Brain pericyte (primary cell): ENCODE measurements at regions not wholly inside any gene's neighbourhood (a gene's known extent, or its start where the extent isn't known, plus 50 kb on each side); places are given as distances from the start of the nearest gene placed in this dataset.
"Not testable (repeated sequence)": the region's sequence is repeated elsewhere in the genome, so short reads cannot be mapped to it uniquely, and the experiment has no call there.

Experiments
- DNase-seq: peaks from one replicate; pipeline ENCODE4 v3.0.0-alpha.2; 2012; ENCODE audit warnings: low read depth, low spot score

DNA sequence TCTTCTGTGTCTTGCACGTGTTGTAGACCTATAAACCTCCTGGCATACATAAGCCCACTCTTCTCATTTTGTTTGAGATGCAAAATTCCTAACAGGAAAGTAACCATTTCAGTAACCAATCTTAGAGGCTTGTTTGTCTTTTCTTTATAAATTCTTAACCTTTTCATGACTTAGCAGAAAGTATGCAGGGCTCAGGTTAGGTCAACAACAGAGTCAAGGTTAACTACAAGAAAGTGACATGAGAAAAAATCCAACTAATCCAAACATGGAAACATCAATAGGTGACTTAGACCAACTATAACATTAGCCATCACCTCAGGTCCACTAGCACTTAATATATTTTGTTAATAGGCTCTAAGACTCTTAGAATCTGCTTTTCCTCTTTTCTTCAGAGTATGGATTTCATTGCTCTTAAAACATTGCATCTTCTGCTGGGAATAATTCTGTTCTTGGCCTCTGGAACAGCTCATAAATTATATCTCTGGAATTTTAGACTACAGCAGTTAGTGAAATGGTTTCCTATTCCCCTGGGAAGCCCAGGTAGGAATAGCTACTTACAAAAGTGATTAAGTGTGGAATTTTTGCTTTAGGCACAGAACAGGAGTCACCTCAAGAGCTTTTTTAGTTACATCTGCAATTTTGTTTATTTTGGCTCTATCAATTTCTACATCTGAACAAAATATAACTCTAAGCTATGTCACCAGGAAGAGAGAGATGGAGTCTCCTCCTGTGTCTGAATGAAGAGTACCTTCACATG, 155.3 kb upstream of the ANKRD55 start:
- DNase-seq, result no peak

DNA sequence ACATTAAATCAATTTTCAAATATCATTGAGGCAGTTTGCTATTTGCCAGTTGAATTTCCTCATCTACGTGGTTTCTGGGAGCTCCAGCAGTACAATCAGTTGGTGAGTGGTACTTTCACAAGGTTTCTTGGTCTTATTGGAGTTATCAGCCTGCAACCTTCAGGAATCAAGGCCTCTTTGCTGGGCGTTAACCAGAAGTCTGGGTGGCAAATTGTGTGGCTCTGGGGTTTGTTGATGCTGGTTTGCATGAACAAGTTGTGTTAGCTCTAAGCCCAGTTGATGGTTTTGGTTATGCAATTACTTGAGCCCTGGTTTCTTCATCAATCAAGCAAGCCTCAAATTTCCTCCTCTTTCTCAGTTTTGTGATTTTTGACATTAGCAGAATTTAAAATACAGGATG, 152.9 kb upstream of the ANKRD55 start:
- no peak for DNase-seq

DNA sequence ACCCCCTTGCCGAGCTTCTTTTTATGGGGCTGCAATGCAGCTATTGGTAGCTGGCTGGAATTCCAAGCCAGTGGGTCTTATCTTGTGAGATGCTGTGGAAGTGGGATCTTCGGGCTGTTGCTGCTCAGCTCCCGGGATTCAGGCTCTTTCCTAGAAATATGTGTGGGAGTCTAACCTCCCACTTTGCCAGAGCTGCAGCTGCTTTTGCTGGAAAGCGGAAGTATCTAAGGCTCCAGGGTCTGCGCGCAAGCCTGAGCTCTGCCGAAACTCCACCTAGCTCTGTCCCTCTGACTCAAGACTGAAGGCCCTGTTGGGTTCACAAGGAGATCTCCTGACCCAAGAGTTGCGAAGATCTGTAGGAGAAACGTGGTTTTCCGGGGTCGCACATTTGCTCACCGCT, 151.1 kb upstream of the ANKRD55 start:
- DNase-seq, result no peak

GRCh38 chr5:56383761-56384160, 150.6 kb upstream of the ANKRD55 start:
- no peak for DNase-seq

DNA sequence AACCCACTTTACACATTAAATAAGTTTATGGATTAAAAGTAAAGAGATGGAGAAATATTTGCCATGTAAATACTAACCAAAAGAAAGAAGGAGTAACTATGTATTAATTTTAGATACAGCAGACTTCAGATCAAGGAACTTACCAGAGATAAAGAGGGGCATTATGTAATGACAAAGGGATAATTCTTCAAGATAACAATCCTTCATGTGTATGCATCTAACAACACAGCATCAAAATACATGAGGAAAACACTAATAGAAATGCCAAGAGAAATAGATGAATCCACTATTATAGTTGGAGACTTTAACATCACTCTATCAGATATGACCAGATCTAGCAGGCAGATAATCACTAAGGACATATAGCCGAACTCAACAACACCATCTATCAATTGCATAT, 149.8 kb upstream of the ANKRD55 start:
- no peak for DNase-seq

DNA sequence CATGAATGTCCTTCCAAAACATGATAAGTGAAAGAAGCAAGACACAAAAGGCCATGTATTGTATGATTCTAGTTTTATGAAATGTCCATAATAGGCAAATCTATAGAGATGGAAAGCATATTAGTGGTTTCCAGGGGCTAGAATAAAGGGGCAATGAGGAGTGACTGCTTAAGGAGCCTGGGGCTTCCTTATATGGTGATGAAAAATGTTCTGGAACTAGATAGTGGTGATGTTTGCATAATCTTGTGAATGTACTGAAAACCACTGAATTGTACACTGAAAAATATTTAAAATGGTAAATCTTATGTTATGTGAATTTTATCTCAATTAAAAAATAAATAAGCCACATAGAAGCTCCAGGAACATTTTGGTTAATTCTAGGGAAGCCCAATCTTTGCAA, 144.4 kb upstream of the ANKRD55 start:
- DNase-seq, result no peak

DNA sequence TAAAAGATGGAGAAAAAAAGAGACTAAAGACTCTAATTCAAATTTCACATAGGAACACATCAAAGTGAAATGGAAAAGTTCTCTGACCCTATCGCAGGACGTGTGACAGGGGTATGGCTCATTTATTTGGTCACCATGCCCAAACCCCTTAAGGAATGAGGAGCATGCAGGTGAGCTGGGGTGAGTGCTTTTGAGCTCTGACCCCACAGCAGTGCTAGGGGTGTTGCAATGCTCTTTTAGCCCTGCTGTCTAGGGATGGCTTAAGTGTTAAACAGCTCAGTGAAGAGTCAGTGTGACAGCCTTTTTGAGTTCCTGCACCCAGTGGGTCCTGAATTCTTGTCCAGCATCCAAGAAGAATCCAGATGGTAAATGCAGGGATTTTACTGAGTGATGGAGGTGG, 143.0 kb upstream of the ANKRD55 start:
- DNase-seq, result no peak

DNA sequence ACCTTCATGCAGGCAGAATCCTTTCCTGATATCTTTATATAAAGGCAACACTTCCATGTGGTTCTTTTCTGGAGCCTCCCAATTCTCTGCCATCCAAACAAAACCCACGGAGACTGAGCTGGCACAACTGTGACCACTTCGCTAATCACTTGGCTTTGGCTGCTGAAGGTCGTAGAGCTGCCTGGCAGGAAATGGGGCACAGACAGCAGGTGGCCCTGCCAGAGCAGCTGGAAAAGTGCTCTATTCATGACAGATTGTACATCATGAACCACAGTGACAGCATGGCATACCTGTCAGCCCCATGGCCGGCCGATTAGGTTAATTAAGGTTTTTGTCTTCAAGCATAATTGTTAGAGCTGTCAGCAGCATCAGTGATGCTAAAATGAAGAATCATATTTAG, 141.9 kb upstream of the ANKRD55 start:
- no peak for DNase-seq

GRCh38 chr5:56372491-56372890, 139.4 kb upstream of the ANKRD55 start:
- DNase-seq, result not testable (repeated sequence)

DNA sequence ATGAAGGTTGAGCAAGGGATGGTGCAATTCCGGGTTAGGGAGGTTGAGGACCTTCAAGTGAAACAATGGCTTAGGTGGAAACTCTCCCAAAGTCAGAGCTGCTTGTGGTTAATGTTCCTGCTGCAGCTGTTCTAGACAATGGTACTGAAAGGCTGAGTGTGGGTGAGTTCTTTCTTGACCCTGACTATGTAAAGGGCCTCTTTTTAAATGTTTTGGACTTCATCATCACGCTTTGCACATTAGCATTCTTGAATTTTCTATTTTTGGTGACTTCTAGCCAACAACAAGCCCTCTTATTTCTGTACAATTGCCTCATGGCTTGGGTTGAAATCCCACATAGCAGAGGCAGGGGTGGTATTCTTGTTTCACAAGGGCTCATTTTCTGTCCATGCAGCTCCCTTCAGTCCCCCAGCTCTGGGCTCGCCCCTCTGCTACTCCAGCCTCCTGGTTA, 136.3 kb upstream of the ANKRD55 start:
- DNase-seq, result no peak

DNA sequence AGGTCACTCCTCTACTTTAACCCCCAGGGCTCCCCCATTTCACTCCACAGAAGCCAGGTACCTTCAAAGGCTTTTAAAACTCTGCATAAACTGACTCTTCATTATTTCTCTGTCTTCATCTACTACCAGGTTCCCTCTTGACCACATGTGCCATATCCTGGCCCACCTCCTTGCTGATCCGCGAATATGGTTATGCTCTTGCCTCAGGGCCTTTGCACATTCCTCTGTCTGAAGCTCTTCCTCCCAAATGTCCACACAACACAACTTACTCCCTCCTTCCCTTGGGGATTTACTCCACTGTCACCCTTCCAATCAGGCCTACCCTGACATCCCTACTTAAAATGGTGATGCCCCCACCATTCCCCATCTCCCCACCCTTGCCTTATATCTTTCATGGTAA, 134.6 kb upstream of the ANKRD55 start:
- DNase-seq, result no peak

DNA sequence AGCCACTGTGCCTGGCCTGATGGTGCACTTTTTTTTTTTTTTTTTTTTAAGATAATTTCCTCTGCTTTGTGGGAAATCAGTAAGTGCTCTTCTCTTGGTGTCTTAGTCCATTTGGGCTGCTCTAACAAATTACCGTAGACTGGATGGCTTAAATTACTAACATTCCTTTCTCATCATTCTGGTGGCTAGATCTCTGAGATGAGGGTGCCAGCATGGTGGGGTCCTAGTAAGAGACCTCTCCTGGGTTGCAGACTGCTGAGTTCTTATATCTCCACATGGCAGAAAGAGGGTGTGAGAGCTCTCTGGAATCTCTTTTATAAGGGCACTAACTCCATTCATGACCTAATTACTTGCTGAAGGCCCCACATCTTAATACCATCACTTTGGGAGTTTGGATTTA, 133.9 kb upstream of the ANKRD55 start:
- no peak for DNase-seq

DNA sequence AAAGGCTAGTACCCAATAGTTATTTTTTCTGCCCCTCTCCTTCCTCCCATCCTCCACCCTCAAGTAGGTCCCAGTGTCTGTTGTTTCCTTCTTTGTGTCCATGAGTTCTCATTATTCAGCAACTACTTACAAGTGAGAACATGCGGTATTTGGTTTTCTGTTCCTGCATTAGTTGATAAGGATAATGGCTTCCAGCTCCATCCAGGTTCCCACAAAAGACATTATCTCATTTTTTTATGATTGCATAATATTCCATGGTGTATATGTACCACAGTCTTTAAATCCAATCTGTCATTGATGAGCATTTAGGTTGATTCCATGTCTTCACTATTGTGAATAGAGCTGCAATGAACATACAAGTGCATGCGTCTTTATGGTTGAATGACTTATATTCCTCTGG, 128.3 kb upstream of the ANKRD55 start:
- no peak for DNase-seq

- DNase-seq, result no peak
Measured at GRCh38 chr5:56360816-56361215, 127.7 kb upstream of the ANKRD55 start.

DNA sequence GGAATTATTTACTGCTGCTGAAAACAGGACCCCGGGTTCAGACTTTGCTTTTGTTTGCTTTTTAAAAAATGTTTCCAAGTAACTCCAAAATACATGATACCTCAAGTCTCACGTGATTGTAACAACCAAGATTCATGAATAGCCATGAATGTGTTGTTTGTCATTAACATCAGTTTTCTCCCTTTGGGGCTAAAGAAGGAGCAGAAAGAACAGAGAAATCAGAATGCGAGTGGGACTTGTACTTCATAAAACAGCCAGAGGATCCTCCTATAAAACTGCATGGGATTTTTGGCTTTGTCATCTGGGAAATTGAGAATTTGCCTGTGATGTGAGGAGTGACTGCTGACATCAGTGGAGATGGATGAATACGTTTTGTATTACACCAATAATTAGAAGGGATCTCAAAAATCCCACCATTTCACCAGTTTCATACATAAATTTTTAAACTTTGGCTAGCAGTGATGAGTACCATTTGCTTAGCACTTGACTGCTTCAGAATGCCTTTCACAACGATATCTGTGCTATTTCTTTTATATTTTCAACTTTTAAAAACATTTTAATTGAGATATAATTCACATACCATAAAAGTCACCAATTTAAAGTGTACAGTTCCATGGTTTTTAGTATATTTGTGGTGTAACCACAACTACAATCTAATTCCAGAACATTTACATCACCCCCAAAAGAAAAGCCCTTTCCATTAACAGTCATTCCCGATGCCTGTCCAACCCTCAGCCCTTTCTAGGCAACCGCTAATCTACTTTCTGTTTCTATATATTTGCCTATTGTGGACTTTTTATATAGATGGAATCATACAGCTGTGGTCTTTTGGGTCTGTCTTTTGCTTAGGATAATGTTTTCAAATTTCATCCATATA, 126.9 kb upstream of the ANKRD55 start:
- DNase-seq, result no peak

GRCh38 chr5:56358703-56359681, 125.9 kb upstream of the ANKRD55 start:
- DNase-seq, result no peak

GRCh38 chr5:56358046-56358445, 124.9 kb upstream of the ANKRD55 start:
- DNase-seq, result no peak

GRCh38 chr5:56357426-56357825, 124.3 kb upstream of the ANKRD55 start:
- DNase-seq, result no peak

DNA sequence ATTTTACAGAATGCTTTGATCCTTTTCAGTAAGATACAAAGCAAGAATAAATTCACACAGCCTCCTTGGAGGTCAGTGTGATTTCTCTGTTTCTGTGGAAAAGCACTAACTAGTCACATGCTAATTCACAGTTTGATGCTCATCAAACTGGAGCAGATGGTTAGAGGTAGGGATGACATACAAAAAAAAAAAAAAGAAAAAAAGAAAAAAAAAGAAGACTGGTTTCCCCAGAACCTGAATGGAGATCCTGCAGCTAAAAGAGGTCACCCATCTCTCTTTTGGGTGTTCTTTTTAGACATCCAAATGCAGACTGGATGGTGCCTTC, 123.7 kb upstream of the ANKRD55 start:
- DNase-seq, result no peak

DNA sequence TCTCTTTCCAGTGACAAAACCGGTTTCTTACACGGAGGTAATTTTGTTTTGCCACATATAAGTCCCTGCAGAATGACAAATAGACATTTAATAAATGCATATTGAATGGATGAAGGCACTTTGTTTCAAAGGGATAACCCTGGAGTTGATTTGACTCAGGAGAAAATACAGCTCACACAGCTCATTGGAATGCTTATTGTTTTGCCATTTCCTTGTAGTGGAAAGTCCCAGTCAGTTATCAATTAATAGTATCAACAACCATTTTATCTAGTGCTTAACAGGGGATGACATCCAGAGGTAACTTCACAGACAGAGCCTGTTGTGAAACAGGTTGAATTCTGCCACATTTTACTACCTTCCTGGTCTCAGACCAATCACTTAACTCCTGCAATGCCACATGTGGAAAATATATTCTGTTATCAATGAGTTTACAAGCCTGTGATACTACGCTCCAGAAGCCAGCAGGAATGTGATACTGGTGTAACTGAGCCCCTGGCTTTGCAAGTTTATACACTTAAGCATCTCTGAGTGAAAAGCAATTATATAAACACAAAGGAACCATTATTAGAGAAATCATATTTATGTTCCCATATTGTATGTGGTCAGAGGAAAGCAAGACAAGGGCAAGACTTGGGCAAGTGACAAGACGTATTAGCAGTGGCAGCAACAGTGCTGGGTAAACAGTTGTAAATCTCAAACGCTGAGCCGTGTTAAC, 123.1 kb upstream of the ANKRD55 start:
- no peak for DNase-seq

- DNase-seq, result no peak
Measured at GRCh38 chr5:56354836-56355235, 121.7 kb upstream of the ANKRD55 start.
